HG03095 (cell line): ENCODE measurements at regions not wholly inside any gene's neighbourhood (a gene's known extent, or its start where the extent isn't known, plus 50 kb on each side); places are given as distances from the start of the nearest gene placed in this dataset.
"Not testable (repeated sequence)": the region's sequence is repeated elsewhere in the genome, so short reads cannot be mapped to it uniquely, and the experiment has no call there.

ENCODE experiments used
- ATAC-seq: cut with Tn5 transposase; IDR thresholded peaks from one replicate; pipeline ENCODE4 v1.9.1; 2021; ENCODE audit warnings: moderate library complexity; ENCODE audit not compliant: unreplicated experiment

DNA sequence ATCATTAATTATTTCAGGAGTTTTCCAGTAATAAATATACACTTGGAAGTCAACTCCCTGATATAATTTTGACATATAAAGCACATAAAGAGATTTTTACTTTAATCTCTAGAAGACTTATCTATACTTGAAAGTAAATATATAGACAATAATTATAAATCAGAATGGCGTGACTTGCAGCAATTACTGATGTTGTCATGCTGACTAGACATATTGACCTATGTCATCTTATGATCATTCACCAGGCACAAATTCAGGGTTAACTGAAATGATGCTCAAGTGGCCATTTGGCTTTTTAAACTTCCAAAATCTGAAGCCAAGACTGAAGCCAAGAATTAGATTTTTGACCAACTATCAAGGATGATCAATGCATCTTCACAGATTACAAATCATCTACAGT, 192.2 kb downstream of the MCHR2 start:
- no peak for ATAC-seq

GRCh38 chr6:99802396-99803031, 191.5 kb downstream of the MCHR2 start:
- ATAC-seq, result no peak

GRCh38 chr6:99808992-99809391, 185.0 kb downstream of the MCHR2 start:
- ATAC-seq, result no peak

- no peak for ATAC-seq
Observed at GRCh38 chr6:99810295-99810694, 183.7 kb downstream of the MCHR2 start.

DNA sequence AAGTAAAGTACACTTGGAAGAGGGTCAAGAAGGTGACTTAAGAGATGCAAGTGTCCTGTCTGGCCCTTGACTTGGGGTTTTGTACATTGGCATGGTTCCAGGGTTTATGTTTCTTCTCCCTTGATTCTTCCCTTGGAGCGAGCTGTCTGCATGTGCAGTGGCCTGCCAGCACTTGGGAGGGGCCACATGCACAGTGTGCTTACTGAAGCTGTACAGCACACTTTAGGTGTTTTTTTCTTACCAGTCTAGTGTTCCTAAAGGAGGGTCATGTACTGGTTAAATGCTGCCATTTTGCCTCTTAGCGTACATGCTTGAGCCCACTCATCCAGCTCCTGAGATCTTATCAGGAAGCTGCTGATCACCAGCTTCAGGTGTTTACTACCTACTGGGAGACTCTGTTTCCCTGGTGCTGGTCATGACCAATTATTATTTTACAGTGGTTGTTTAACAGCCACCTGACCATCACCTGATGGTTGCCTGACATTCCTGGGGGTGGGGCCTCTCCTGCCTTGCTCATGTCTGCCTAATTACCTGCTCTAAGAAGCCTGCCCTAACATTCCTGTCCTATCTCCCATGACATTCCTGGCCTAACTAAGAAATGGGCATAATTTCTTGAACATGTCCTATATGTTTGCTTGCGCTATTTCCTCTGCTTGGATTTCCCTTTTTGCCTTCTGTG, 182.9 kb downstream of the MCHR2 start:
- no peak for ATAC-seq

GRCh38 chr6:99811636-99812035, 182.4 kb downstream of the MCHR2 start:
- ATAC-seq, result no peak

DNA sequence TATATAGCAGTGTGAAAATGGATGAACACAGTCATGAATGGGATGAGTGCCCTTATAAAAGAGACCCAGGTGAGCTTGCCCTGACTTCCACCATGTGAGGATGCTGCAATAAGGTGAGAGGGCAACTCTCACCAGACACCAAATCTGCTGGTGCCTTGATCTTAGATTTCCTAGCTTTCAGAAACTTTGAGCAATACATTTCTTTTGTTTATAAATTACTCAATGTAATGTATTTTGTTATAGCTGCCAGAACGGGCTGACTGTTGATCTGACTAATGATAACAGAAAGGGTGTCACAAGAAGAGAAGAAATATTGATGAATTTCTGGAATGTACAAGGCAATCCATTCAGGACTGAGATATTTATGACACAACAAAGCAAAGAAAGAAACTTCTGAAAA, 180.5 kb downstream of the MCHR2 start:
- no peak for ATAC-seq

DNA sequence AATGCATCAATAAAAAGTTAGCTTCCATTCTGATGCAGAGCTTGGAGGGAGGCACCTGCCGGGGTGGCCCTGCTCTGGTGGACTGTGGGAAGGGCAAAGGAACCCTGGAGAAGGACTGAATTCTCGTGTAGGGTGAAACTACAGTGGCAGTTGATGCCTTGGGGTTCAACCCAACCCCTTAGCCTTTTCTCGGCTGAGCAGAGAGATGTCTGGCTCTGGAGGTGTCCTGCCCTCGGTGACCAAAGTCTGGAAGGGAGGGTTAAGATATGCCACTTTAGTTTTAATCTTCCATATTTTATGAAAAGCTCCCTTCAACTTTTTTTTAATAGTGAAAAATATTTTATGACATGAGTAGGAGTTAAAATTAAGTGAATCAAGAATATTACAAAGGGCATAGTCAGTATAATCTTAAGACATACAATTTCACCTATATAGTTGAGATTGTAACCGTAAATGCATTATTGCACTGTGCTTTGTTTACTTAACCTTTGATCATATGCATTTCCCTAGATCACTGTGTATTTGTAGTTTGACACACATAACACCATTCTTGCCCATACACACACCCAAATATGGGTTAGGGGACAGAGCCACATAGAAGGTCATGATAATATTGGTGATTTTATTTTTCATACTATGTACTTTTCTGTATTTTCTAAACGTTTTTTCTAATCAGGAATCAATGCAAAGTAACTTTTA, 179.6 kb downstream of the MCHR2 start:
- no peak for ATAC-seq

- ATAC-seq, result no peak
Observed at GRCh38 chr6:99816795-99817194, 177.2 kb downstream of the MCHR2 start.

GRCh38 chr6:99818161-99818560, 175.9 kb downstream of the MCHR2 start:
- ATAC-seq, result no peak

DNA sequence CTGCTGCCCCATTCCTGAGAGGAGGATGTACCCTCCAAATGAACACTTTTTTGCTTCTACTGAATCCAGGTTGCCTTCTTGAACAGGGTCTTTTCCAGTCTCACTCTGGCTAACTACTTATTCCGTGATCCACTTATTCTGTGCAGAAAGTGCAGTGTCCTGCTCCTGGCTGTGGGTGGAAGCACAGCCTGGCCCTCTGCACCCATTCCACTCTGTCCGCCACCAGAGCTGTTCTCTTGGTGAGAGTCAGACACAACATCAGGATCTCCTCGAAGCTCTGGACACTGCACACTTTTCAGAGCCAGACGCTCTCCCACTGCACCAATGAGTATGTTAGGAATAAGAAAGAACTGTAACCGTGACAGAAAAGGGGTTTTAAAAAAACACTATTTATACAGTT, 174.2 kb downstream of the MCHR2 start:
- no peak for ATAC-seq

DNA sequence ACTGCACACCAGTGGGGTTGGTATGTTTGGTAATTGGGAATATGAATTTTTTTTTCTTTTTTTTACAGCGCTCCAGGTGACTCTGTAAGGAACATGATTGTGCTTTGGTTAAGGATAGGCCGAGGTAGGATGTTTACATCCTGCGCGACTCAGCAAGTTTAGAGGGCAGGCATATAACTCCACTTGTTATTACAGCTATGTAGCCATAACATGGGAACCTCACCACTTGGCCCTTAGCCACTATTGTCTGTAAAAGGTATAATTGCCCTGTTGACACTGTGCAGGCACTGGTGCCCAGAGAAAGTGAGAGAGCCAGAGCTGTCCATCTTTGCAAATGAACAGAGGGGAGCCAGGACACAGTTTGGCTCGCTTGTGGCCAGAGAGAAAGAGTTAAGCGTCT, 172.9 kb downstream of the MCHR2 start:
- ATAC-seq, result no peak

- ATAC-seq, result peak; percentile 65
Observed at GRCh38 chr6:99822741-99823512, 171.1 kb downstream of the MCHR2 start.

DNA sequence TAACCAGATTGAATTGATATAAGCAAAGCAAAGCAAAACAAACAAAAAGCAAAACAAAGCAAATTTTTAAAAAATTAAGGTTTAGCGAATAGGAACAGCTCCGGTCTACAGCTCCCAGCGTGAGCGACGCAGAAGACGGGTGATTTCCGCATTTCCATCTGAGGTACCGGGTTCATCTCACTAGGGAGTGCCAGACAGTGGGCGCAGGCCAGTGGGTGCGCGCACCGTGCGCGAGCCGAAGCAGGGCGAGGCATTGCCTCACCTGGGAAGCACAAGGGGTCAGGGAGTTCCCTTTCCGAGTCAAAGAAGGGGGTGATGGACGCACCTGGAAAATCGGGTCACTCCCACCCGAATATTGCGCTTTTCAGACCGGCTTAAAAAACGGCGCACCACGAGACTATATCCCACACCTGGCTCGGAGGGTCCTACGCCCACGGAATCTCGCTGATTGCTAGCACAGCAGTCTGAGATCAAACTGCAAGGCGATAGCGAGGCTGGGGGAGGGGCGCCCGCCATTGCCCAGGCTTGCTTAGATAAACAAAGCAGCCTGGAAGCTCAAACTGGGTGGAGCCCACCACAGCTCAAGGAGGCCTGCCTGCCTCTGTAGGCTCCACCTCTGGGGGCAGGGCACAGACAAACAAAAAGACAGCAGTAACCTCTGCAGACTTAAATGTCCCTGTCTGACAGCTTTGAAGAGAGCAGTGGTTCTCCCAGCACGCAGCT, 170.3 kb downstream of the MCHR2 start:
- ATAC-seq, result not testable (repeated sequence)

GRCh38 chr6:99833034-99833433, 161.0 kb downstream of the MCHR2 start:
- no peak for ATAC-seq

DNA sequence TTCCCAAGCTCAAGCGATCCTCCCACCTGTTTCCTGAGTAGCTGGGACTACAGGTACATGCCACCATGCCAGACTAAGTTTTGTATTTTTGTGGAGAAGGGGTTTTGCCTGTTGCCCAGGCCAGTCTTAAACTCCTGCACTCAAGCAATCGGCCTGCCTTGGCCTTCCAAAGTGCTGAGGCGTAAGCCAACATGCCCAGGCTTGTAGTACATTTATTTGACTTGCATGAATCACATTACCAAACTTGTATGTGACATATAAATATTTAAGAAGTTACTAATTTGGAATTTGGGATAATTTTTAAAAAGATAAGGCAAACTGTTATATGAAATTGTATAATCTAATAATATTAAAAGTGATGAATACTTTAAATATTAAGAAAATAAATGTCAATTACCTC, 157.6 kb downstream of the MCHR2 start:
- no peak for ATAC-seq

- no peak for ATAC-seq
Observed at GRCh38 chr6:99838607-99839006, 155.4 kb downstream of the MCHR2 start.

- ATAC-seq, result no peak
Observed at GRCh38 chr6:99841297-99841696, 152.7 kb downstream of the MCHR2 start.

GRCh38 chr6:99846006-99846405, 148.0 kb downstream of the MCHR2 start:
- no peak for ATAC-seq

DNA sequence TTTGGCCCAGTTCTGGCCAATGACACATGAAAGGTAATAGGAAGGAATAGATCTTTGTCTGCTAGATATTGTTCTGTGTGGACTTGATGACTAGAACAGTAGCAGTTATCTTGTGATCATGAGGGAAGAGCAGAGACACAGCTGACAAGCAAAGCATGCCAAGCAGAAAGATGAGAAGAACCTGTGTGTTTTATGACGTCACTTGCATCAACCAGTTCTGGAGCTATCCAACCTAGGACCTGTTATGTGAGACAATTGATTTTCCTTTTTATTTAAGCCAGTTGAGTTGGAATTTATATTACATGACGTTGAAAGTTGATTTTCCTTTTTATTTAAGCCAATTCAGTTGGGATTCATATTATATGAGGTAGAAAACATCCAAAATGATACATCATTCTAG, 143.2 kb downstream of the MCHR2 start:
- no peak for ATAC-seq

- no peak for ATAC-seq
Observed at GRCh38 chr6:99852031-99852430, 142.0 kb downstream of the MCHR2 start.
